ENCODE measurements at regions not wholly inside any gene's neighbourhood (a gene's known extent, or its start where the extent isn't known, plus 50 kb on each side); places are given as distances from the start of the nearest gene placed in this dataset.
"Not testable (repeated sequence)": the region's sequence is repeated elsewhere in the genome, so short reads cannot be mapped to it uniquely, and the experiment has no call there.

- not testable (repeated sequence) for DNase-seq
Observed at GRCh38 chrY:11177033-11177432, 1524.0 kb upstream of the USP9Y start.

- DNase-seq = not testable (repeated sequence)
Observed at GRCh38 chrY:11201133-11201532, 1499.9 kb upstream of the USP9Y start.

- not testable (repeated sequence) for DNase-seq
Observed at GRCh38 chrY:11214851-11215250, 1486.2 kb upstream of the USP9Y start.
